ENCODE measurements at regions not wholly inside any gene's neighbourhood (a gene's known extent, or its start where the extent isn't known, plus 50 kb on each side); places are given as distances from the start of the nearest gene placed in this dataset.

DNA sequence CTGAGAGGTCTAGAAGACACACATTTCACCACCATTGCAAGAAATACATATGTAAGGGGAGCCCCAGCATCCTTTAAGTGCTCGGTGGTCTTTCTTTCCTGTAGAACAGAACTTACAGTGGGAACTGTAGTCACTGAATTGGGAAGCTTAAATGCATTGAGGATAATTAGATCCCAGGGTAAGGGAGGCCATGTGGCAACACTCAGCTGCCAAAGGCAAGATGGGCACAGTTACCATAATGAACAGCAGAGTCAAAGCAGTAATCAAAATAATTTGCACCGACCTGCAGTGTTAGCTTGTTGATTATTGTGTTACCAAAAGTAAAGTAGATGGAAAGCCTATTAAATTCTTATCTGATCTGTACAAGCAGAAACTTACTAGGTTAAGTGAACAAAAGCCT, 291.2 kb upstream of the PCDH20 start:
- H3K4me3 ChIP-seq, result no peak overlapping the region
- H3K27me3 ChIP-seq, result no peaks in the 10 kb centered on the region
- no peak for DNase-seq
- no peaks in the 10 kb centered on the region for H3K4me1 ChIP-seq
- H3K36me3 ChIP-seq, result no peaks in the 10 kb centered on the region
- TF ChIP-seq, protein P1, sequence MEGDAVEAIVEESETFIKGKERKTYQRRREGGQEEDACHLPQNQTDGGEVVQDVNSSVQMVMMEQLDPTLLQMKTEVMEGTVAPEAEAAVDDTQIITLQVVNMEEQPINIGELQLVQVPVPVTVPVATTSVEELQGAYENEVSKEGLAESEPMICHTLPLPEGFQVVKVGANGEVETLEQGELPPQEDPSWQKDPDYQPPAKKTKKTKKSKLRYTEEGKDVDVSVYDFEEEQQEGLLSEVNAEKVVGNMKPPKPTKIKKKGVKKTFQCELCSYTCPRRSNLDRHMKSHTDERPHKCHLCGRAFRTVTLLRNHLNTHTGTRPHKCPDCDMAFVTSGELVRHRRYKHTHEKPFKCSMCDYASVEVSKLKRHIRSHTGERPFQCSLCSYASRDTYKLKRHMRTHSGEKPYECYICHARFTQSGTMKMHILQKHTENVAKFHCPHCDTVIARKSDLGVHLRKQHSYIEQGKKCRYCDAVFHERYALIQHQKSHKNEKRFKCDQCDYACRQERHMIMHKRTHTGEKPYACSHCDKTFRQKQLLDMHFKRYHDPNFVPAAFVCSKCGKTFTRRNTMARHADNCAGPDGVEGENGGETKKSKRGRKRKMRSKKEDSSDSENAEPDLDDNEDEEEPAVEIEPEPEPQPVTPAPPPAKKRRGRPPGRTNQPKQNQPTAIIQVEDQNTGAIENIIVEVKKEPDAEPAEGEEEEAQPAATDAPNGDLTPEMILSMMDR (IDR thresholded peaks at IDR 0.05), result no peak
- H3K9ac ChIP-seq (ENCODE audit: low read depth in 2 of 2, low read length in 2 of 2), result no peak overlapping the region
- intact Hi-C loops (cut with DNase I), result no loop called here
- H3K9me3 ChIP-seq, result no peaks in the 10 kb centered on the region
- no peak overlapping the region for H3K27ac ChIP-seq

DNA sequence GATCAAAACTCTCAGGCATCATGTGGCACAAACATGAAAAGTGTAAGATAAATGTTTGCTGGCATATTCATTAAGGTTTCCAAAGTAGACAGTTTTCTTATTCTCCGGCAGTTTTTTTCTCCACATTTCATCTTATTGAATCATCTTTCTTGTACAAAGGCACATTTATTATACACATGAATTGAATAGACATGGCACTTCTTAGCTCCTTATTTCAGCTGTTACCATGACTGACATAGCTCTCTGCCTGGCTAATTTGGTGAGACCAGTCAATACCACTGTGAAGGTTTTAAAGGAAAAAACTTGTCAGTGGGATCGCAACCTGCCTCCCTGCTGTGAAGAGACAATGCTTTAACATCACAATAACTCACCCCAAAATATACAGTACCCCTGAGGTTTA, 285.0 kb upstream of the PCDH20 start:
- no peaks in the 10 kb centered on the region for H3K27me3 ChIP-seq
- no peak for DNase-seq
- no peak overlapping the region for H3K9ac ChIP-seq (ENCODE audit: low read depth in 2 of 2, low read length in 2 of 2)
- no peak overlapping the region for H3K27ac ChIP-seq
- H3K36me3 ChIP-seq, result no peaks in the 10 kb centered on the region
- TF ChIP-seq, protein P1 (IDR thresholded peaks at IDR 0.05), result no peak
- intact Hi-C loops (cut with DNase I), result no loop called here
- no peaks in the 10 kb centered on the region for H3K9me3 ChIP-seq
- no peaks in the 10 kb centered on the region for H3K4me1 ChIP-seq
- H3K4me3 ChIP-seq, result no peak overlapping the region

GRCh38 chr13:61700181-61700580, 284.5 kb upstream of the PCDH20 start:
- Histone ChIP-seq H3K36me3 (no peaks in the 10 kb centered on the region), H3K27ac (no peak overlapping the region), H3K4me1 (no peaks in the 10 kb centered on the region), H3K9me3 (no peaks in the 10 kb centered on the region), H3K27me3 (no peaks in the 10 kb centered on the region), H3K4me3 (no peak overlapping the region), H3K9ac (ENCODE audit: low read depth in 2 of 2, low read length in 2 of 2) (no peak overlapping the region)
- DNase-seq, result no peak
- TF ChIP-seq, protein P1 (IDR thresholded peaks at IDR 0.05), result no peak
- intact Hi-C loops (cut with DNase I), result no loop called here

DNA sequence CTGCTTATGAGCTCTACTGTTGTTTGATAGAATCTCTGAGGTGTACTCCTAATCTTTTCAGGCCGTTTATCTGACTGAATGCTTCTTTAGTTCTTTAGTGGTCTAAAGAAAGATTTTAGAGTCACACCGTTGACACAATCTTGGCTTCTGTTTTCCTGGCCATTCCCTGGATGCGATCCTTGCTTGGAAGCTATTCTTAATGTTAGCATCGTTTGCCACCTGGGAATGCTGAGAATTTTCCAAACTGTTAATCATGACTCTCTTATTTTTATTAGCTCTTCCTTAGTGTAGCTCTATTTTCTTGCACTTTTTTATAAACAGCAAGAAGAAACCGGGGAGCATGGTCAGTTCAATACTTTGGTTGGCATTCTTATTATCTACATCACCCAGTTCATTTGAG, 281.0 kb upstream of the PCDH20 start:
- no peak for DNase-seq
- no peak overlapping the region for H3K4me3 ChIP-seq
- TF ChIP-seq, protein P1 (IDR thresholded peaks at IDR 0.05), result no peak
- H3K9ac ChIP-seq (ENCODE audit: low read depth in 2 of 2, low read length in 2 of 2), result no peak overlapping the region
- no peaks in the 10 kb centered on the region for H3K9me3 ChIP-seq
- H3K27ac ChIP-seq, result no peak overlapping the region
- no peaks in the 10 kb centered on the region for H3K27me3 ChIP-seq
- H3K4me1 ChIP-seq, result no peaks in the 10 kb centered on the region
- intact Hi-C loops (cut with DNase I), result no loop called here
- no peaks in the 10 kb centered on the region for H3K36me3 ChIP-seq

DNA sequence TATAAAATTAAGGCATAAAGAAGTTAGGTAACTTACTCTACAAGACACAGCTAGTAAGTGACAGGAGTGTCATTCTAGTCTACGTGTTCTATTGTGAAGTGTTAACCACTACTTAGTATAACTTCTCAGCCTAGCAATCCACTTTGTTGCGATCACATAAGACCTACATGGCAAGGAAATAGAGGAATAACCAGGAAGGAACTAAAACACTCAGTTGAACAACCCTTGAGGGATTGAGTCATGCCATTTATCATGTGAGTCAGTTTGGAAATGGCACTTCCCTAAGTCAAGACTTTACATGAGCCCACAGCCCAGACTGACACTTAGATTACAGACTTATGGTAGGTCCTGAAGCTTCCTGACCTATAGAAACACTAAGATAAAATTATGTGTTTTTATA, 279.5 kb upstream of the PCDH20 start:
- intact Hi-C loops (cut with DNase I), result no loop called here
- Histone ChIP-seq H3K9ac (ENCODE audit: low read depth in 2 of 2, low read length in 2 of 2) (no peak overlapping the region), H3K36me3 (no peaks in the 10 kb centered on the region), H3K9me3 (no peaks in the 10 kb centered on the region), H3K27ac (no peak overlapping the region), H3K4me1 (no peaks in the 10 kb centered on the region), H3K27me3 (no peaks in the 10 kb centered on the region), H3K4me3 (no peak overlapping the region)
- no peak for DNase-seq
- TF ChIP-seq, protein P1 (IDR thresholded peaks at IDR 0.05), result no peak

DNA sequence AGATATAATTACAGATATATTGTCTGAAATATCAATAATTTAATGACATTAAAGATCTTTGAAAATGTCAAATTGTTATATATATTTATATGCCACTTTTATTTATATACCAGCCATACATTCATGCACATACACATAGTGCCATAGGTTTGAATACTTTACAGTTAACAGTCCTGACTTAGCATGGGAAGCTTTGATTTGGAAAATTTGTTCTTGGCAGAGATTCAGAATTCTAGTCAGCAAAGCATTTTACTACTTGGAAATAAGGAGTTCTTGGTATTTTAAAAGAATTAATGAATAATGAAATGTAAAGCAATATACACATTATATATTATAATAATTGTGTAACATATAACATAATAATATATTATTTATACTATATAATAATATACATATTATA, 277.0 kb upstream of the PCDH20 start:
- no peaks in the 10 kb centered on the region for H3K4me1 ChIP-seq
- no peak overlapping the region for H3K27ac ChIP-seq
- TF ChIP-seq, protein P1 (IDR thresholded peaks at IDR 0.05), result no peak
- DNase-seq, result no peak
- no peak overlapping the region for H3K9ac ChIP-seq (ENCODE audit: low read depth in 2 of 2, low read length in 2 of 2)
- H3K27me3 ChIP-seq, result no peaks in the 10 kb centered on the region
- intact Hi-C loops (cut with DNase I), result no loop called here
- H3K36me3 ChIP-seq, result no peaks in the 10 kb centered on the region
- no peaks in the 10 kb centered on the region for H3K9me3 ChIP-seq
- no peak overlapping the region for H3K4me3 ChIP-seq

Data from colonic mucosa (tissue), 4 donors.